Loucy (cell line): ENCODE measurements at regions not wholly inside any gene's neighbourhood (a gene's known extent, or its start where the extent isn't known, plus 50 kb on each side); places are given as distances from the start of the nearest gene placed in this dataset.

Experiments used
- H2AFZ ChIP-seq: fragments of 200-600 bp; sonication (generic); 2 replicates; pipeline ENCODE4 v1.6.0; 2016; ENCODE audit warnings: antibody characterized with exemption, mild to moderate bottlenecking, low read length, moderate library complexity
- H3F3A ChIP-seq: fragments of 200-600 bp; 2 replicates; pipeline ENCODE4 v1.6.0; 2016; ENCODE audit warnings: antibody characterized with exemption, low read depth, mild to moderate bottlenecking
- H3K27me3 ChIP-seq: fragments of 200-600 bp; sonication (generic); 2 replicates; pipeline ENCODE4 v1.6.1; 2014; ENCODE audit warnings: low read length, mild to moderate bottlenecking; ENCODE audit not compliant: insufficient read depth, poor library complexity, severe bottlenecking
- H3K36me3 ChIP-seq: fragments of 200-600 bp; sonication (generic); 2 replicates; pipeline ENCODE4 v1.6.1; 2016; ENCODE audit warnings: low read length; ENCODE audit not compliant: insufficient read depth
- H3K4me1 ChIP-seq: fragments of 200-600 bp; sonication (generic); 2 replicates; pipeline ENCODE4 v1.5.1; 2014; ENCODE audit warnings: low read length, mild to moderate bottlenecking; ENCODE audit not compliant: insufficient read depth, poor library complexity, severe bottlenecking
- H3K4me2 ChIP-seq: fragments of 200-600 bp; sonication (generic); 2 replicates; pipeline ENCODE4 v1.6.0; 2014; ENCODE audit warnings: antibody characterized with exemption, low read length, low read depth, mild to moderate bottlenecking; ENCODE audit not compliant: poor library complexity, severe bottlenecking
- H3K4me3 ChIP-seq: fragments of 200-600 bp; sonication (generic); 2 replicates; pipeline ENCODE4 v1.5.1; 2014; ENCODE audit warnings: low read length, mild to moderate bottlenecking, mixed read lengths; ENCODE audit not compliant: poor library complexity, severe bottlenecking
- H3K79me2 ChIP-seq: fragments of 200-600 bp; sonication (generic); 2 replicates; pipeline ENCODE4 v1.6.1; 2014; ENCODE audit warnings: low read length; ENCODE audit not compliant: insufficient read depth
- H3K9ac ChIP-seq: fragments of 200-600 bp; sonication (generic); 2 replicates; pipeline ENCODE4 v1.6.0; 2014; ENCODE audit warnings: mild to moderate bottlenecking, low read depth, low read length, moderate library complexity; ENCODE audit not compliant: poor library complexity, severe bottlenecking
- H3K9me2 ChIP-seq: fragments of 200-600 bp; sonication (generic); replicated peaks from 2 replicates; pipeline ENCODE4 v1.6.1; 2016; ENCODE audit warnings: low read depth, low read length, mixed read lengths
- H3K9me3 ChIP-seq: fragments of 200-600 bp; sonication (generic); 2 replicates; pipeline ENCODE4 v1.6.1; 2014; ENCODE audit warnings: mild to moderate bottlenecking, antibody characterized with exemption, low read length, low read depth; ENCODE audit not compliant: insufficient read depth
- H4K20me1 ChIP-seq: fragments of 200-600 bp; sonication (generic); 2 replicates; pipeline ENCODE4 v1.6.0; 2014; ENCODE audit warnings: antibody characterized with exemption, low read length, mild to moderate bottlenecking; ENCODE audit not compliant: insufficient read depth, poor library complexity, severe bottlenecking
- EZH2phosphoT487 ChIP-seq: fragments of 200-600 bp; IDR thresholded peaks from 2 replicates; pipeline ENCODE4 v1.6.1; 2018; ENCODE audit warnings: antibody characterized with exemption, mild to moderate bottlenecking, moderate library complexity, borderline replicate concordance
- TF ChIP-seq, protein P1 (sequence below): fragments of 200-600 bp; sonication (generic); conservative IDR thresholded peaks from 2 replicates; pipeline ENCODE4 v1.5.1; 2014; ENCODE audit warnings: mild to moderate bottlenecking, antibody characterized with exemption, low read length

DNA sequence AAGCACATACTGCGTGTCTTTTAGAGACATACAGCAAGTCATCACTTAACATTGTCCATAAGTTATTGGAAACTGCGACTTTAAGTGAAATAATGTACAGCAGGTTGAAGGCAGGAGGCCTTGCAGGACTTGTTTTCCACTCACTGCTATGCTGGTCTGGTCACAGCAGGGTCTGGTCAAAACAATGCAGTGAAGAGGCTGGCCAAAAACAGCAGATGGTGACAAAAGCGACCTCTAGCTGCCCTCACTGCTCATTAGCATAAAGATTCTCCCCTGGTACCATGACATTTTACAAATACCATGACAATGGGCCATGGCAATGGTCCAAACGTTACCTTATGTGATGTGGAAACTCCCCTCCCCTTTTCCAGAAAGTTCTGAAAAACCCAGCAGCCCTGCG is 1283.6 kb downstream of the FSTL5 start:
- Histone ChIP-seq H3F3A (no peaks in the 10 kb centered on the region), H3K4me1 (no peaks in the 10 kb centered on the region), H3K4me2 (no peak overlapping the region), H3K9me2 (no peaks in the 10 kb centered on the region), H2AFZ (no peak overlapping the region), H3K9me3 (no peaks in the 10 kb centered on the region), H3K27me3 (no peaks in the 10 kb centered on the region), H3K36me3 (no peaks in the 10 kb centered on the region), H3K79me2 (no peaks in the 10 kb centered on the region), H3K4me3 (no peak overlapping the region), H3K9ac (no peak overlapping the region), H4K20me1 (no peaks in the 10 kb centered on the region)
- TF ChIP-seq EZH2phosphoT487: no peak
- TF ChIP-seq, protein P1, sequence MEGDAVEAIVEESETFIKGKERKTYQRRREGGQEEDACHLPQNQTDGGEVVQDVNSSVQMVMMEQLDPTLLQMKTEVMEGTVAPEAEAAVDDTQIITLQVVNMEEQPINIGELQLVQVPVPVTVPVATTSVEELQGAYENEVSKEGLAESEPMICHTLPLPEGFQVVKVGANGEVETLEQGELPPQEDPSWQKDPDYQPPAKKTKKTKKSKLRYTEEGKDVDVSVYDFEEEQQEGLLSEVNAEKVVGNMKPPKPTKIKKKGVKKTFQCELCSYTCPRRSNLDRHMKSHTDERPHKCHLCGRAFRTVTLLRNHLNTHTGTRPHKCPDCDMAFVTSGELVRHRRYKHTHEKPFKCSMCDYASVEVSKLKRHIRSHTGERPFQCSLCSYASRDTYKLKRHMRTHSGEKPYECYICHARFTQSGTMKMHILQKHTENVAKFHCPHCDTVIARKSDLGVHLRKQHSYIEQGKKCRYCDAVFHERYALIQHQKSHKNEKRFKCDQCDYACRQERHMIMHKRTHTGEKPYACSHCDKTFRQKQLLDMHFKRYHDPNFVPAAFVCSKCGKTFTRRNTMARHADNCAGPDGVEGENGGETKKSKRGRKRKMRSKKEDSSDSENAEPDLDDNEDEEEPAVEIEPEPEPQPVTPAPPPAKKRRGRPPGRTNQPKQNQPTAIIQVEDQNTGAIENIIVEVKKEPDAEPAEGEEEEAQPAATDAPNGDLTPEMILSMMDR: no peak

DNA sequence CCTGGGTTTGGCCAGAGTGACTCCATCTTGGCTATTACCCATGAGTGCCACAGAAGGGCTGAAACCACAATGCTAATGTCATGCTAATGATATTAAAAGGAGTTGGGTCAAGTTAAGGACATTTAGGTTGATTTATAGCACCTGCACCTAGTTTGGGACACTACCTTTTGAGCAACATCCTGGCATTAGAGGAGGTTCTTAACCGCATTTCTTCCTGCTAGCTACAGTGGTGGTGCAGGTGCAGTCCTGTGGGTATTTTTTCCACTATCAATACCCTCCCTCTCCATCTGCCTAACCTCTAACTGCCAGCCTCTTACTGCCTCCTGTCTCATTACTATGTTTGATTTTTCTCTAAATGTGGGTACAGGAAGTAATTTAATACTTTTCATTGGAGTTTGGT is 1276.1 kb downstream of the FSTL5 start:
- H3K9me3 ChIP-seq: no peaks in the 10 kb centered on the region; the same call in 1 of the 2 replicates
- no peaks in the 10 kb centered on the region for H3K79me2 ChIP-seq
- no peaks in the 10 kb centered on the region for H4K20me1 ChIP-seq
- H3K27me3 ChIP-seq: no peaks in the 10 kb centered on the region
- no peaks in the 10 kb centered on the region for H3K36me3 ChIP-seq
- TF ChIP-seq, protein P1: no peak
- TF ChIP-seq EZH2phosphoT487: no peak
- no peaks in the 10 kb centered on the region for H3K4me1 ChIP-seq
- H2AFZ ChIP-seq: no peak overlapping the region
- no peak overlapping the region for H3K4me3 ChIP-seq
- H3K4me2 ChIP-seq: no peak overlapping the region
- no peaks in the 10 kb centered on the region for H3F3A ChIP-seq
- H3K9ac ChIP-seq: no peak overlapping the region
- no peaks in the 10 kb centered on the region for H3K9me2 ChIP-seq

DNA sequence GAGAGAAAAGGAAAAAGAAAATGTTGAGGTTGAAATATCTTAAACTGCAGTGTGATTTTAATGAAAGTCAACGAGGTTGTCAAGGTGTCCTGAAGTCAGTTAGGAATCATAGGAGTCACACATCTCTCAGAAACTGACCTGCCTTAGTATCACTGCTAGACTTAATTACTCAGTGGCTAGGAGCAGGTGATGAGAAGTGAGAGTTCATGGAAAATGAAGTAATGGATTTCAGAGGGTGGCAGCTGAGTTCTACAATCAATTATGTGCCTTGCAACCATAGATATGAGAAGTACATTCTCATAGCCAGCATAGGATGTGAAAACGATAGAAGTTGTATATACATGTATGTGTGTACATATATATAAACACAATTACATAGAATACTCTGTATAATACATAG is 1269.7 kb downstream of the FSTL5 start:
- H3K4me1 ChIP-seq: no peaks in the 10 kb centered on the region
- no peak overlapping the region for H3K4me2 ChIP-seq
- H4K20me1 ChIP-seq: no peaks in the 10 kb centered on the region
- H3K9me3 ChIP-seq: no peaks in the 10 kb centered on the region
- H3F3A ChIP-seq: no peaks in the 10 kb centered on the region
- H3K4me3 ChIP-seq: no peak overlapping the region
- TF ChIP-seq, protein P1: no peak
- no peak for TF ChIP-seq EZH2phosphoT487
- H3K9me2 ChIP-seq: no peaks in the 10 kb centered on the region
- H3K79me2 ChIP-seq: no peaks in the 10 kb centered on the region
- H2AFZ ChIP-seq: no peak overlapping the region
- no peaks in the 10 kb centered on the region for H3K27me3 ChIP-seq
- no peaks in the 10 kb centered on the region for H3K36me3 ChIP-seq
- no peak overlapping the region for H3K9ac ChIP-seq
